ENCODE measurements at regions not wholly inside any gene's neighbourhood (a gene's known extent, or its start where the extent isn't known, plus 50 kb on each side); places are given as distances from the start of the nearest gene placed in this dataset.

DNA sequence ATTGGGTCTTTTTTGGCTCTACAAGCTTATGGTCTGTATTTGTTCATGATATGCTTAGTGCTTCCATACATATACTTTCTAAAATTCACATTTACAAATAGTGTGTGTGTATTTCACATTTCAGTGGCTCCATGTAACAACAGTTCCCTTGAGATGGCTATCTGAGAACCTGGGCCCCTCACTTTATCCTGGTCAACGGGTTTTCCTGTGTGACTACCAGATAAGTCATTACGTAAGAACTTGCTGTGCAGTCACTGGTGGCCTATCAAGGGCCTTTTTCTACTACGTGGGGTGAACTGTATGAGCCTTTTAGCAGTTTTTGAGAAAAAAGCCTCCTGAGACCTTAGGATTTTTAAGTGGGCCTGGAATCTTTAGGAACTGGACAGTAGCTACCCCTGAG is 454.1 kb downstream of the PCNX1 start:
- DNase-seq (ENCODE audit: low read depth, low spot score) = no peak

DNA sequence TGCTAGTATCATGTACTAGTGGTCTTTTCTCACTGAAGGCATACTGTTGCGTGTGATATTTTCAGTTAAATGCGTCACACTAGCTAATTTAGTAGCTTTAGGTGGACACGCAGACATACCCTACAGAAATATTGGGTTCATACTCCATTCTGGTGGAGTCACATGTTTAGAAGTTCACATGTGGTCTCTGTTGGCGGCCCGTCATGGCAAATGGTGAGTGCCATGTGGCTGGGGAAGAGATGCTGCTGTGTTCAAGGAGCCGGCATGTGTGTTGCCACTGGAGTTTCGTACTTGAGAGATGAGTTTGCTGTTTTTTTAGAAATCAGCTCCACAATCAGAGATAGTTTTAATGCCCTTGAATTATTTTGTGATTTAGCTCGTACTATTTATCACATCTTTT is 454.6 kb downstream of the PCNX1 start:
- DNase-seq (ENCODE audit: low read depth, low spot score) = no peak

DNA sequence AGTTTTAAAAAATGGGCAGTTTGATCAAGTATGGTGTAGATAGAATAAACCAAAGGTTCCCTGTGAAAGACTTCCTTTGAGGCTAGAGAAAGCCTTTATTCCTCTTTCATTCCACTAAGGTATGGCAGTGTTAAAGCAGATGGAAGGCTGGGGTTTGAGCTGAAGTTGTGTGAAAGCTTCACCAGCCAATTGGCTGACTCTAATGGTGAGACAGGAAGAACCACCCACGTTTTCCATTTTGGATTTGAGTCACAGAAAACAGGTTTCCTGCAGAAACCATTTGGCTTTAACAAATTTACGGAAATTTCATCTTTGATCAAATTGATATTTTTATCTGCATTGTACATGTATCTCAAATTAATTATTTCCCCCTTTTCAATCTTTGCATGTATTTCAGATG is 455.0 kb downstream of the PCNX1 start:
- no peak for DNase-seq (ENCODE audit: low read depth, low spot score)

DNA sequence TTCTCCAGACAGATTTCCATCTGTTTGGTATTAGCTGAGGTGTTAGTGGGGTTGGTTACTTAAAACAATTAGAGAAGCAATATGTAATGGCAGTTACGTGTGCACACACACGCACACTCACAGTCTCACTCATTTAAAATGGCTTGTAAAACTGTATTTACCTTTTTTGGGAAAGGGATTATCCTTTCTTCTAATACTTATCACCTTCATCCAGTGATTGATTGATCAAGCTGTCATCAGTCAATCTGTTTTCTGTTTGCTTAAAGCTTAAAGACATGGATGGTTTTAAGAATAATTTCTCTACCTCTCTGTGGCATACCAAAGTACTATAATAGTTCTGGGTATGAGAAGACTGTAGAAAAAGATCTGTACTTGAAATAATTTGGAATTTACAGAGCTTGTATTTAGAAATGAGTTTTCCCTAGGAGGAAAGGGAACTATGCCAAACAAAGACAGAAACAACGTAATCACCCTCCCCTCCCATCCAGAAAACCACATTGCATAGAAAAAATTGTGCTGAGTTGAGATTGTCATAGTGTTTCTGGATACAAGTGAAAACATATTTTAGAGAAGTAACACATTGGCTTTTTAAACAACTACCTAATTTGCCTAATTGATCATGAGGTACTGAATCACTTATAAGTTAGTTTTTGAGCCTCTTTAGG is 455.8 kb downstream of the PCNX1 start:
- no peak for DNase-seq (ENCODE audit: low read depth, low spot score)

DNA sequence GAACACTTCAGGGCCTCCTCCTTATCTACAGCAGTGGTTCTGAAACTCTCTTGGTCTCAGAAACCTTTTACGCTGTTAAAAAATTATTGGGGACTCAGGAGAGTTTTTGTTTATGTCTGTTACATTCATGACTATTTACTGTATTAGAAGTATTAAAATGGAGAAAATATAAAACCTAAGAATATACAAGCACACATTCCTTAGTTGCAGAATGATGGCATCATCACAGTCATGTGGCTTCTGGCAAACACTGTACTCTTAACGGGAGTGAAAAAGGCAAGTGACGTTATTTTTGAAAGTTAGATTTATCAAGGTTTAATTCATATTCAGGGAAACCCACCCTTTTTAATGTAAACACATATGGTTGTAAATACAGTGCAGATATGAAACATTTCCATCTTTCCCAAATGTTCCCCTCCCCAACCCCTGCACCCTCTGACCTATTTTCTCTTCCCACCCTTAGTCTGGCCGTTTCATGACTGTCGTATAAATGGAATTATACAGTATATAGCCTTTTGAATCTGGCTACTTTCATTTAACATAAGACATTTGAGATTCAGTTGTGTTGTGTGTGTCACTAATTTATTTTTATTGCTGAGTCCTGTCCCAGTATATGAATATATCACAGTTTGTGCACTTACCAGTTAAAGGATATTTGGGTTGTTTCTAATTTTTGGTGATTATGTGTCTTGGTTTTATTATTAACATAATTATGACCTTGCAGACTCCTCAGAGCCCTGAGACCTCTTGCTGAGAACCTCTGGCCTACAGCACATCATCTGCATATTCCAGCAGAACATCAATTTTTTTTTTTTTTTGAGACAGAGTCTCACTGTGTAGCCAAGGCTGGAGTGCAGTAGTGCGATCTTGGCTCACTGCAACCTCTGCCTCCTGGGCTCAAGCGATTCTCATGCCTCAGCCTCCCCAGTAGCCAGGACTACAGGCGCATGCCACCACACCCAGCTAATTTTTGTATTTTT is 457.0 kb downstream of the PCNX1 start:
- no peak for DNase-seq (ENCODE audit: low read depth, low spot score)

DNA sequence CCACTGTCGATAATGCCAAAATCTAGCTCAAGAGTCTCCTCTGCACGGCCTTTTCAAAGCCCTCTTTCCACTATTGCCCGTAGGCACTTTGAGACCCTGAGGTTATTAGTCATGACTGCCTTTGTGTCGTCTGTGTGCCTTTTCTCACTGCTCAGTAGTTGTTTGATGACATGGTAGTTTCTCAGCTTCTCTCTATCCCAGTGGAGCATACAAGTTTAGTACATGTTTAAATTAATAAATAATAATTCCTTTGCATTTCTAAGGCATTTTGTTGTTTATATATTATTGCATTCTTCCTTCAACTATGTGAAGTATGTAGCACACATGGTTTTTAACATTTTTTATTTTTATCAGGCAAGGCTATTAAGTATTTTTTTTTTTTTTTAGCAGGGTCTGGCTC is 458.1 kb downstream of the PCNX1 start:
- no peak for DNase-seq (ENCODE audit: low read depth, low spot score)

DNA sequence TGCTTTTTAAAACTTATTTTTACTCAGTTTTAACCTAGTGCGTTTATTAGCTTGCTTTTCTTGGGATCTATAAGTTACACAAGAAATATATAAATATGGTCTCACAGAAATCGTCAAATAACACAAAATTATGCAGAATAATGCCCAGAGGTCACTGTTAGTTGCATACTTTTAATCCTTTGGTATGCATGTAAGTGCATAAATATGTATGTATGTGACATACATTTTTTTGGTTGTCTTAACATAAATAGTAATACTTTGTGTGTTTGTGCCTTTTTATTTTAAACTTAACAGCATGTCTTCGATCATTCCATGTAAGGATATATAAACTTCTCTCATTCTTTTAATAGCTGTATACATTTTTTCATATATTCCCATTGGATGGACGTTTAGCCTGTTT is 459.6 kb downstream of the PCNX1 start:
- no peak for DNase-seq (ENCODE audit: low read depth, low spot score)

DNA sequence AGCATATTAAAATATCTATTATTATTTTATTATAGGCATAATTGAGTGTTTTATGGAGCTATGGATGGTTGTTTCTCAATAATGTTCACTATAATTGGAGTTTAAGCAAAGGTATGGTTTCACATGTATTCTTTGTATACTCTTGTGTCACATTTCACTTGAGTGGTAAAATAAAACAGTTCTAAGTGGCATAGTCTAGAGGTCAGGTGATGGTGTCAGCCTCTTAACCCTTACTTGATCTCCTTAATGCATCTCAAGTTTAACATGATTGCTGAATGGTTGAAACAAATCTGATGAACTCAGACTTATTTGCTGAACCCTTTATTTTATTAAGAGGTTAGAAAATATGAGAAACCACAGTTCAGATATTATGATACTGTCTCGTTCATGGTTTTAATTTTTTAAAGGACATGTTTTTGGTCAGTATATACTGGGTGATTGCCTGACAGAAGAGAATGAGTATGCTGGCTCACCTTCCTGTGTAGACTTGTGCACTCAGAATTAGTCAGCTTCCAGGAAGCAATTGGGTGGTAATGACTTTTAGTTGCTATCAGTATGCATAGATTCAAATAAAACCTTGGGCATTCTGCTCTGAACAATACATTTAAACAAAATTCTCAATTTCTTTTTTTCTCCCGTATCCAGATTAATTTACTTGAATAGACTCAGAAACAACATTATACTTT is 464.6 kb downstream of the PCNX1 start:
- DNase-seq (ENCODE audit: low read depth, low spot score) = no peak

DNA sequence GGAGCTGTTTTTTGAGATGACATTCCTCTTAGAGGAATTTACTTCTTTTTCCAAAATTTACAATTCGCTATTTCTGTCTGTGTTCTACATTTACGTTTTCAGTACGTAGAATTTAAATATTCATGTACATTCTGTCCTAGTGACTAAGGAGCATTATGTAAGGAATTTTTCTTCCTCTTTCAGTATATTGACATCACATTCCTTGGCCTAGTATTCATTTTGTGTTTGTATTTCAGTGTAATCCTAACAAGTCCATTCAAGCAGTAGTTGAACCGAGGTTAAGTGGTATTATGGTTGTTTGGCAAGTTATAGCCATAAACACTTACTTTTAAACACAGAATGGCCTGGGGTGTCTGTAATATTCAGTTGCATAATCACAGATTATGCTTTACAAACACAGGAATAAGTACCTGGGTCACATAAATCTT is 465.2 kb downstream of the PCNX1 start:
- no peak for DNase-seq (ENCODE audit: low read depth, low spot score)

DNA sequence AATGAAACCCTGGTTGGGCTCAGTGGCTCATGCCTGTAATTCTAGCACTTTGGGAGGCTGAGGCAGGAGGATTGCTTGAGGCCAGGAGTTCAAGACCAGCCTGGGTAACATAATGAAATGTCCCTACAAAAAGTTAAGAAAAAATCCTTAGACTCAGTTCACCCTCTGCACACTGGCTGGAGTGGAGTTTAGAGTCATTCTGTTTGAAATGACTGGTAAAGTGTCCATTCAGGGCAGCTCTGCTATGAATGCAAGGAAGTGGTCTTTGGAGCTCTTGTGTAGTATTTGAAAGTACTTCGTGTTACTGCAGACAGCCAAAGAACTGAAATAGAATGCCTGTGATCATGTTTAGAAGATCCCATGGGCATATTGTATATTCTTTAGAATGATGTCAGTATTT is 466.5 kb downstream of the PCNX1 start:
- no peak for DNase-seq (ENCODE audit: low read depth, low spot score)

DNA sequence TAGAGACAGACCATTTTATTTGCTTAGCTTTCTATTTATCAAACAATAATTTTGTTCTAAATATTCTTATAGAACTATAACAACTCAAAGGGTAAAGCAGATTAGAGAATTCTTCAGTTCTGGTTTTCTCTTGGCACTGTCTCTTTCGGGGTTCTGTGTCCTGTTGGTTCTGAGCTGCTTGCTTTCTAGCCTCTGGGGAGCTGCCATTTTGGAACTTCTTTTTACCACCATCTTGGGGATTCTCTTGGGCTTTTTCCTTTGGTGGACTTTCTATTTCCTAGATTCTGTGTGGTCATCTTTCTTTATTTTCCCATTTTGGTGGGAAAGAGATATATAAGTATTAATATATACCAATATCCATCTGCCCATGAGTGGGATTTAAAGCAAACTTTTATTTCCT is 467.7 kb downstream of the PCNX1 start:
- no peak for DNase-seq (ENCODE audit: low read depth, low spot score)

DNA sequence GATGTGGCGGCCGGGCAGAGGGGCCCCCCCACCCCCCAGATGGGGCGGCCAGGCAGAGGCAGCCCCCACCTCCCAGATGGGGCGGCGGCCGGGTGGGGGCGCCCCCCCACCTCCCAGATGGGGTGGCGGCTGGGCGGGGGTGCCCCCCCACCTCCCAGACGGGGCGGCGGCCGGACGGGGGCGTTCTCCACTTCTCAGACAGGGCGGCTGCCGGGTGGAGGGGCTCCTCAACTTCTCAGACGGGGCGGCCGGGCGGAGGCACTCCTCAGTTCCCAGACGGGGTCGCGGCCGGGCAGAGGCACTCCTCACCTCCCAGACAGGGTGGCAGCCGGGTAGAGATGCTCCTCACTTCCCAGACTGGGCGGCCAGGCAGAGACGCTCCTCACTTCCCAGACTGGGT is 469.8 kb downstream of the PCNX1 start:
- no peak for DNase-seq (ENCODE audit: low read depth, low spot score)

DNA sequence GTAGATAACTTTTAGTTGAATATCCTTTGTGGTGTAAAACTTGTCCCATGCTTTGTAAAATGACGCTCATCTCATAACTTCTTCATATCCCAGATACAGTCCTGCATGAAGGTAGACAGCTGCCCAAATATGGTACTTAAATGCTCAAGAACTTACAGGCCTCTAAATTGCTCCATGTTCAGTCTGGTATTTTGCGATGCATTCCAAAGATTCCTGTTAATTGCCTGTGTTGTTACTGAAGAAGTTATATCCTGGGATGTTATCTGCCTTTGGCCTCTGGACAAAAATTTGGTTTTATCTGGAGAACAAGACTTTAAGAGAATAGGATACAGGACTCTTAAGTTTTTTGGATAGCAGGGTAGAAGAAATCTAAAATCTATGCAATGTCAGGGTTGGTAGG is 473.0 kb downstream of the PCNX1 start:
- DNase-seq (ENCODE audit: low read depth, low spot score) = no peak

DNA sequence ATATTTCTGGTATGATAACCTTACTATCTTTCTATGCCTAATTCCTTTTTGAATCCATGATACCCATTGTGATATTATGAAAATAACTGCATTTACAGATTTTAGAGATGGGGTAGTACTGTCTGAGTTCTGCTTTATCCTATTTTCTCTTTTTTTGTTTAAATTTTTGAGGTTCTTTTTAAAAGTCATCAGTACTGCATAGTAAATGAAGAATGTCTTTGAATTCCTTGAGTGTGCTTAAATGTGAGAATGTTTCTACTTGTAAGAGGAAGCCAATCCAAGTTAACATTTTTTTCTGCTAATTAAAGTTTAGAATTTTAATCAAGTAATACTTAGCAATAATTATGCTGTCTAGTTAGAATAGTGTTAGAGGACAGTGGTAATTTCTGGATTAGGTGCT is 474.6 kb downstream of the PCNX1 start:
- DNase-seq (ENCODE audit: low read depth, low spot score) = no peak

DNA sequence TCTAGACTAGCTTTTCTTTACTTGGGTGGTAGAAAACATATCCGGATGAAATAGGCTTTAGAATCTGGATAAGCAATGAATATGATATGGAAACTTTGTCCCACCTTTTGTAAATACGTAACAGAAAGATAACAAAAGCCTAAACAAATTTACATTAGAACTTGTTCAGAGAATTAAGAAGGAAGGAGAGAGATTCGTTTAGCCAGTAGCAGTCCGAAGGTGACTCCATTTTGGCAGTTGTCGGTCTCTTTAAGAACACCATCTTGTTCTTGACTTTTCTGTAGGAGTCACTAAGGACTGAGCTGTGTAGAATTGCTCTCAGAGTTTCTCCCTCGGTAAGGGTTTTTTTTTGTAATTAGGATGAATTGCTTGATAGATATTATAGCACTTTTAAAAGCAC is 475.1 kb downstream of the PCNX1 start:
- no peak for DNase-seq (ENCODE audit: low read depth, low spot score)

DNA sequence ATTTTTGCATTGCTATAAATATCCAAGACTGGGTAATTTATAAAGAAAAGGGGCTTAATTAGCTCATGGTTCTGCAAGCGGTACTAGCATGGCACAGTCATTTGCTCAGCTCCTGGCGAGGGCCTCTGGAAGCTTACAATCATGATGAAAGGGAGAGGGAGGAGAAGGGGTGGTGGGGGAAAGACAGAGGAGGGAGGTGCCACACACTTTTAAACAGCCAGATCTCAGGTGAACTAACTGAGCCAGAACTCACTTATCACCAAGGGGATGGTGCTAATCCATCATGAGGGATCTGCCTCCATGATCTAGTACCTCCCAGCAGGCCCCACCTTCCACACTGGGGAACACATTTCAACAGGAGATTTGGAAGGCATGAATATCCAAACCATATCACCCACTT is 476.3 kb downstream of the PCNX1 start:
- no peak for DNase-seq (ENCODE audit: low read depth, low spot score)

DNA sequence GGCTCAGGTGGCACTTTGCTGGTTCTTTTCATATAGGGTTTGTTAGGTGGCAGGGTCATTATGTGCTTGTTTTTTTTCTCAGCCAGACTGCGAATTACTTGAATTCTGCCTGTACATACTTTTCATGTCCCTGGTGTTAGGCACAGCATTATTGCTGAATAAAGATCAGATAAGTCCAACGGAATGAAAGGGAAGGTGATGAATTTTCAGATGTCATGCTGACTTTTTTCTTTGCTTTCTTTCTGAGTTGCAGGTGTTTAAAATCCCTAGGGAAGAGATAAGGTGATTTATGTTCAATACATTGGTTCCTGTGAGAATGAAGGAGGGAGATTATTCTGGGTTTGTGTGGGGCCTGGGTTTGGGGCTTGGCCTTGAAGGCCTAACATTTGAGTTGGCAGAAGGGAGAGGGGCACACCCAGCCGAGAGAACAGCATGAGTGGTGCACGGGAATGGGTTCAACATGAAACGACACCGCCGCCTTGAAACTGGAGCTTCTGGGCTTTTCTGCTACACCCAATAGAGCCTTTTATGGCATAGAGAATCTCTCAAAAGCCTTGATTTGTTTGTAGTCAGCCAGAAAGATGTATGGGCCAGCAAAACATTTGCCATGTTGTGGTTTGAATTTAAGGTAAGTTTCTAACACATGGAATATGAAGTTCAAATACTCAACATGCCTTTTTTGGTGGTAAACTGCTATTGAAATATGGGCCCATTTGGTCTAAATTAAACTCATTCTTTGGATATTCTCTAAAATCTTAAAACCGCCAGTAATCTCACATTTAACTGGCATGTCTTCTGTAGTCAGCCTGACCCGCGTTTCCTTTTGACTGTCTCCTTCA is 477.0 kb downstream of the PCNX1 start:
- no peak for DNase-seq (ENCODE audit: low read depth, low spot score)

DNA sequence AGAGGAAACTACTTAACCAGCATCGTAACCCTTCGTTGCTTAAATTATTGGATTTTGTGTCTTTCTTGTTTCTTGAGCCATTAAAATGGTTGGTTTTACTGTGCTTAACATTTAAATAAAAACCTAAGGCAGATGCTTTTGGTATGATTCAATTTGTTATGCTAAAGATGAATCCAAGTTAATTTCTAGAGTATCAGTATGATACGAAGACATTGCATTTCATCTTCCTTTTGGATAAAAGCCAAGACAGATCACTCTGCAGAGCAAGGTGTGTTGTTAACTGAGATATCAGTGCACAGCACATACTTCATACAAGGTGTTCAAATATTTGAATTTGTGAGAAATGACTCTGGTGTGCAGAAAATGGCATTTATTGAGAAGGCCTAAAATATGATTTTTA is 480.5 kb downstream of the PCNX1 start:
- no peak for DNase-seq (ENCODE audit: low read depth, low spot score)

DNA sequence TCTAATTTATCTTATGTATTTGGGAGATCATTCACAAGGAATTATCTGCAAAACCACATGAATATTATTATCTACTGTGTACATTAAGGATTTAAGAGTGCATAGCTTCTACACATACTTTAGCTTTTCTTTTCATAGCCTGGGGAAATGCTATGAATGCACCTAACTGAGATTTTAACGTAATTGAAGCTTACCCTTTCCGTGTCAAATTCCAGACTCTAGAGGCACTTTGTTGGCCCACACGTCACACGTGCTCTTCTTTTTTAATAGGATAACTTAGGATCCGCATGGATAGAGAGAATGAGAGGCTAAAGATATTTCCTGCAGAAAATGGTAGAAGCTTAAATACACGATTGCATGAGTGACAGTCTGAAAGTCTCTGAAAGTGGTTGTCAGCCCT is 481.1 kb downstream of the PCNX1 start:
- DNase-seq (ENCODE audit: low read depth, low spot score) = no peak

DNA sequence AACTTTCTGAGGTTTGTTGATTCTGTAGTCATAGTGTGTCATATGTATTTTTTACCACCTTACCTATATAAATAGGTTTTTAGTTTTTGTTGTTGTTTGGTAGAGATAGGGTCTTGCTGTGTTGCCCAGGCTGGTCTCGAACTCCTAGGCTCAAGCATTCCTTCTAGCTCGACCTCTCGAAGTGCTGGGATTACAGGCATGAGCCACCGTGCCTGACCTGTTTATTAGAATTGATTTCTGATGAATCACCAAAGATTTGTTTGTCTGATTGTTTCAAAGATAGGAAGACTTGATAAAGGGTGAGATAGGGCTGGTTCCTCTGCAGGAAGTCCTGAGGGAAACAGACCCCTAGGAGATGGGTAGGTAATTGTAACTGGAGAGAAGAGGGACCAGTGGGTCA is 481.6 kb downstream of the PCNX1 start:
- no peak for DNase-seq (ENCODE audit: low read depth, low spot score)

DNA sequence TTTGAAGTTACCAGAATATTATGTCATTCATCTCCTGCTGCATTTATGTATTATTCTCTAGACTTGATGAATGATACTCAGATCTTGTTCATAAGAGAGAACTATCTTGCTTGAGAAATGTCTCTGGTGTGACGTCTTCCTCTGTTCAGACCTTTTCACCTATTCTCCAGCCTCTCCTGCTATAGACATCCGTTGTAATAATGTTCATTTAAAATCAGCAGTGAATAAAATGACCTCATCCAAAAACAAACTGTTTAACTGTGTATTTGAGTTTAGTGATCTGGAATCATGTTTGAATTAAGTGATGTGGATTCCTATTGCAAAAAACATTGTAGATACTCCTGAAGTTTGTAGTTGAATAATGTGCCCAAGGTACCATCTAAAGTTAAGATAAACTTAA is 487.1 kb downstream of the PCNX1 start:
- no peak for DNase-seq (ENCODE audit: low read depth, low spot score)

DNA sequence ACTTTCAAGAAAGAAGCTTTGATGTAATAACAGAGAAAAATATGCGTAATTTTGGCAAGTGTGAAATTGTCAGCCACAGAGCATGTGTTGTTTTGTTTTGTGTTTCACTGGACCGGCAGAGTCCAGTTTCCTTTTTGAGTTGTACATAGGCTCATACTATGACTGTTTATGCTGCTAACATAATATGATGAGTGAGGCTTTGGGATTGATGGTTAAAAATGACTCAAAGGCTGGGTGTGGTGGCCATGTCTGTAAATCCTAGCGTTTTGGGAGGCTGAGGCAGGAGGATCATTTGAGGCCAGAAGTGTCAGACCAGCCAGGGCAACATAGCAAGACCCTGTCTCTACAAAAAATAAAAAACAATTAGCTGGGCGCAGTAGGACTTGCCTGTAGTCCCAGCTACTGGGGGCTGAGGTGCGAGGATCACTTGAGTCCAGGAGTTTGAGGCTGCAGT is 487.9 kb downstream of the PCNX1 start:
- DNase-seq (ENCODE audit: low read depth, low spot score) = no peak

Data from activated CD4-positive, CD25-positive, alpha-beta regulatory T cell treated with anti-CD3 and anti-CD28 coated beads, Interleukin-2, amount 50 U/mL, for 16 hours (primary cell).